ENCODE measurements at regions not wholly inside any gene's neighbourhood (a gene's known extent, or its start where the extent isn't known, plus 50 kb on each side); places are given as distances from the start of the nearest gene placed in this dataset.

GRCh38 chr7:49111706-49112105 is 187.4 kb downstream of the CDC14C start:
- TF ChIP-seq POLR2A (IDR thresholded peaks at IDR 0.05): no peak
- no peak for TF ChIP-seq CTCF (IDR thresholded peaks at IDR 0.05 in 8 of 11, conservative IDR thresholded peaks at IDR 0.05 in 3 of 11)
- TF ChIP-seq POLR2AphosphoS5 (IDR thresholded peaks at IDR 0.05): no peak

Data from spleen (tissue), 7 donors.